Activated effector memory CD4-positive, alpha-beta T cell treated with Interleukin-2 at 50 U/mL for 16 hours (primary cell): ENCODE measurements at regions not wholly inside any gene's neighbourhood (a gene's known extent, or its start where the extent isn't known, plus 50 kb on each side); places are given as distances from the start of the nearest gene placed in this dataset.
"Not testable (repeated sequence)": the region's sequence is repeated elsewhere in the genome, so short reads cannot be mapped to it uniquely, and the experiment has no call there.

Experiments used
- DNase-seq: peaks from one replicate; pipeline ENCODE4 v3.0.0-alpha.2; 2020

- no peak for DNase-seq
Observed at GRCh38 chr14:87041290-87042020, 951.5 kb downstream of the GALC start.

- DNase-seq = no peak
Observed at GRCh38 chr14:87034680-87035079, 958.3 kb downstream of the GALC start.

GRCh38 chr14:87030197-87030596 lies 962.8 kb downstream of the GALC start:
- no peak for DNase-seq

GRCh38 chr14:87020106-87020505 lies 972.9 kb downstream of the GALC start:
- DNase-seq = not testable (repeated sequence)

GRCh38 chr14:87018294-87018693 lies 974.7 kb downstream of the GALC start:
- no peak for DNase-seq

GRCh38 chr14:87017335-87017734 lies 975.6 kb downstream of the GALC start:
- DNase-seq = no peak

GRCh38 chr14:87014856-87015255 lies 978.1 kb downstream of the GALC start:
- DNase-seq = no peak

- no peak for DNase-seq
Observed at GRCh38 chr14:87013583-87013982, 979.4 kb downstream of the GALC start.

- DNase-seq = no peak
Observed at GRCh38 chr14:87008965-87009364, 984.0 kb downstream of the GALC start.

- DNase-seq = no peak
Observed at GRCh38 chr14:87005280-87005679, 987.7 kb downstream of the GALC start.

- DNase-seq = no peak
Observed at GRCh38 chr14:87002776-87003175, 990.2 kb downstream of the GALC start.

GRCh38 chr14:87001333-87001732 lies 991.6 kb downstream of the GALC start:
- DNase-seq = no peak

GRCh38 chr14:87000081-87000480 lies 992.9 kb downstream of the GALC start:
- no peak for DNase-seq

GRCh38 chr14:86999036-86999435 lies 993.9 kb downstream of the GALC start:
- DNase-seq = no peak

GRCh38 chr14:86997271-86997670 lies 995.7 kb downstream of the GALC start:
- DNase-seq = no peak

GRCh38 chr14:86990396-86990795 lies 1002.6 kb downstream of the GALC start:
- DNase-seq = no peak

GRCh38 chr14:86989285-86989684 lies 1003.7 kb downstream of the GALC start:
- no peak for DNase-seq

- DNase-seq = no peak
Observed at GRCh38 chr14:86987966-86988365, 1005.0 kb downstream of the GALC start.

- DNase-seq = no peak
Observed at GRCh38 chr14:86973177-86973576, 1019.8 kb downstream of the GALC start.

GRCh38 chr14:86971292-86971691 lies 1021.7 kb downstream of the GALC start:
- no peak for DNase-seq

GRCh38 chr14:86961106-86961716 lies 1031.8 kb downstream of the GALC start:
- DNase-seq = no peak

GRCh38 chr14:86955771-86956354 lies 1037.1 kb downstream of the GALC start:
- DNase-seq = no peak

- DNase-seq = no peak
Observed at GRCh38 chr14:86954623-86955022, 1038.4 kb downstream of the GALC start.

- no peak for DNase-seq
Observed at GRCh38 chr14:86946446-86946845, 1046.5 kb downstream of the GALC start.
